Panc1 (cell line): ENCODE measurements at regions not wholly inside any gene's neighbourhood (a gene's known extent, or its start where the extent isn't known, plus 50 kb on each side); places are given as distances from the start of the nearest gene placed in this dataset.

Source experiments
- ATAC-seq: fragments of 200-7000 bp; cut with Tn5 transposase; 2 replicates; pipeline ENCODE4 v1.9.1; 2020; ENCODE audit warnings: mild to moderate bottlenecking, moderate library complexity
- BruUV-seq: library from RNA; stranded (reverse); fragments of 400-500 nt; replicated peaks from 2 replicates; lab custom pipeline; 2021; lab: Mats Ljungman, UMichigan
- CTCF ChIA-PET: fragments of 300-600 bp; sonication (Branson Sonifier 250); formaldehyde crosslinking; loops from one replicate; lab custom pipeline; 2022; ENCODE audit warnings: antibody characterized with exemption; lab: Charles Lee
- POLR2A ChIA-PET: fragments of 300-600 bp; sonication (Branson Sonifier 250); formaldehyde crosslinking; loops from one replicate; lab custom pipeline; 2022; ENCODE audit warnings: antibody characterized with exemption; lab: Charles Lee
- DNase-seq: peaks from one replicate; pipeline ENCODE4 v3.0.0-alpha.2; 2010; ENCODE audit warnings: low read depth, low spot score
- H3K27ac ChIP-seq: 2 replicates; pipeline ENCODE4 v1.5.1; 2011; ENCODE audit warnings: mild to moderate bottlenecking, low read length, inconsistent platforms
- H3K27me3 ChIP-seq: fragments of 200-500 bp; sonication (Bioruptor generic); 2 replicates; pipeline ENCODE4 v1.6.0; 2014; ENCODE audit warnings: low read length, inconsistent platforms; ENCODE audit not compliant: control insufficient read depth, insufficient read depth
- H3K36me3 ChIP-seq: fragments of 200-500 bp; sonication (Bioruptor generic); 2 replicates; pipeline ENCODE4 v1.5.1; 2014; ENCODE audit warnings: inconsistent platforms, mild to moderate bottlenecking, low read length, moderate library complexity; ENCODE audit not compliant: control insufficient read depth, insufficient read depth
- H3K4me1 ChIP-seq: 2 replicates; pipeline ENCODE4 v1.5.1; 2011; ENCODE audit warnings: inconsistent platforms, mild to moderate bottlenecking, low read length, moderate library complexity; ENCODE audit not compliant: control insufficient read depth, insufficient read depth
- H3K4me3 ChIP-seq, 2 experiments: 2 replicates each; pipeline ENCODE4 v1.5.1; 2011 to 2012; ENCODE audit warnings: low read depth in 2 of 2, low read length in 2 of 2, mild to moderate bottlenecking in 2 of 2, inconsistent platforms in 1 of 2, moderate library complexity in 1 of 2
- H3K9me3 ChIP-seq: fragments of 200-500 bp; sonication (Bioruptor generic); 2 replicates; pipeline ENCODE4 v1.5.1; 2014; ENCODE audit warnings: low read depth, mild to moderate bottlenecking, inconsistent platforms, low read length, moderate library complexity; ENCODE audit not compliant: control insufficient read depth, insufficient read depth
- CTCF ChIP-seq: fragments of 450-650 bp; IDR thresholded peaks from 2 replicates; pipeline ENCODE4 v1.5.1; 2017; ENCODE audit warnings: mild to moderate bottlenecking
- POLR2AphosphoS5 ChIP-seq: IDR thresholded peaks from 2 replicates; pipeline ENCODE4 v1.6.1; 2012; ENCODE audit warnings: mild to moderate bottlenecking, low read depth, low read length, moderate library complexity
- SIN3A ChIP-seq: IDR thresholded peaks from 2 replicates; pipeline ENCODE4 v1.6.1; 2012; ENCODE audit warnings: low read depth, mild to moderate bottlenecking, low read length, moderate library complexity, borderline replicate concordance; ENCODE audit not compliant: insufficient read depth
- TCF7L2 ChIP-seq: IDR thresholded peaks from 2 replicates; pipeline ENCODE4 v1.6.1; 2011; ENCODE audit warnings: mild to moderate bottlenecking, low read depth, low read length, inconsistent platforms
- in situ Hi-C: cut with HindIII; loops from 2 replicates; pipeline ENCODE4 v1.10.0; 2016; ENCODE audit warnings: low sequenced_read_pairs, low pct_unique_long_range_greater_than_20kb
- intact Hi-C: fragments of 100-400 bp; cut with micrococcal nuclease; formaldehyde crosslinking; loops from one replicate; pipeline ENCODE4 v1.10.0; 2022; ENCODE audit not compliant: unreplicated experiment
- TF ChIP-seq, protein P1 (sequence below), 2 experiments: IDR thresholded peaks; 2 replicates each; pipeline ENCODE4 v1.6.1; 2011 to 2012; ENCODE audit warnings: low read depth in 2 of 2, control low read depth in 1 of 2, low read length in 1 of 2, mild to moderate bottlenecking in 1 of 2, moderate library complexity in 1 of 2; ENCODE audit not compliant: insufficient read depth in 1 of 2

DNA sequence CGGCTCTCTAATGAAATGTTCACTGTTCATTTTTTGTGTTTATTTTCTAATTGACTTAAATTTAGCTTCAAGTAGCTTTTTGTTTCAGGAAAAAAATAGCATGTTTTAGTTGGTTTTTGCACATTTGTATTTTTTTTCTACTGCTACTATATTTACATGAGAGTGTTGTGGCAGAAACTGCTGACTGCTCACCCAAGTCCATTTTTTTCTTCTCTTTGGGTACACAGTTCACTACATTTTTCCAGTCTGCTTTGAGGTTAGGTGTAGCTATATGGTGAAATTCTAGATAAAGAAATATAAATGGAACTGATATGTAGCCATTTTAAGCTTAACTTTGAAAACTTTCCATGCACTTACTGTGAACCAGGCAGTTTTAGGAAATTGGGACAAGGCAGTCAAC, 216.7 kb upstream of the C11orf87 start:
- in situ Hi-C loops (no loop called here), intact Hi-C loops (no loop called here)
- Histone ChIP-seq H3K27me3 (no peaks in the 10 kb centered on the region), H3K27ac (no peak overlapping the region), H3K9me3 (no peaks in the 10 kb centered on the region), H3K4me1 (no peaks in the 10 kb centered on the region), H3K4me3 (no peak overlapping the region), H3K36me3 (no peaks in the 10 kb centered on the region)
- DNase-seq (no peak), ATAC-seq (no peak)
- ChIA-PET POLR2A (interaction anchor here (0.7 kb wide), 1 partner anchor 142 kb away, joined by 3 read pairs; no protein-coding TSS in a partner anchor), CTCF (no interaction called here)
- TF ChIP-seq CTCF: no peak
- TF ChIP-seq, protein P1, sequence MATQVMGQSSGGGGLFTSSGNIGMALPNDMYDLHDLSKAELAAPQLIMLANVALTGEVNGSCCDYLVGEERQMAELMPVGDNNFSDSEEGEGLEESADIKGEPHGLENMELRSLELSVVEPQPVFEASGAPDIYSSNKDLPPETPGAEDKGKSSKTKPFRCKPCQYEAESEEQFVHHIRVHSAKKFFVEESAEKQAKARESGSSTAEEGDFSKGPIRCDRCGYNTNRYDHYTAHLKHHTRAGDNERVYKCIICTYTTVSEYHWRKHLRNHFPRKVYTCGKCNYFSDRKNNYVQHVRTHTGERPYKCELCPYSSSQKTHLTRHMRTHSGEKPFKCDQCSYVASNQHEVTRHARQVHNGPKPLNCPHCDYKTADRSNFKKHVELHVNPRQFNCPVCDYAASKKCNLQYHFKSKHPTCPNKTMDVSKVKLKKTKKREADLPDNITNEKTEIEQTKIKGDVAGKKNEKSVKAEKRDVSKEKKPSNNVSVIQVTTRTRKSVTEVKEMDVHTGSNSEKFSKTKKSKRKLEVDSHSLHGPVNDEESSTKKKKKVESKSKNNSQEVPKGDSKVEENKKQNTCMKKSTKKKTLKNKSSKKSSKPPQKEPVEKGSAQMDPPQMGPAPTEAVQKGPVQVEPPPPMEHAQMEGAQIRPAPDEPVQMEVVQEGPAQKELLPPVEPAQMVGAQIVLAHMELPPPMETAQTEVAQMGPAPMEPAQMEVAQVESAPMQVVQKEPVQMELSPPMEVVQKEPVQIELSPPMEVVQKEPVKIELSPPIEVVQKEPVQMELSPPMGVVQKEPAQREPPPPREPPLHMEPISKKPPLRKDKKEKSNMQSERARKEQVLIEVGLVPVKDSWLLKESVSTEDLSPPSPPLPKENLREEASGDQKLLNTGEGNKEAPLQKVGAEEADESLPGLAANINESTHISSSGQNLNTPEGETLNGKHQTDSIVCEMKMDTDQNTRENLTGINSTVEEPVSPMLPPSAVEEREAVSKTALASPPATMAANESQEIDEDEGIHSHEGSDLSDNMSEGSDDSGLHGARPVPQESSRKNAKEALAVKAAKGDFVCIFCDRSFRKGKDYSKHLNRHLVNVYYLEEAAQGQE (IDR thresholded peaks at IDR 0.05; ENCODE audit: insufficient read depth in 1 of 2, low read depth in 2 of 2, low read length in 1 of 2): no peak
- TF ChIP-seq TCF7L2: no peak
- TF ChIP-seq SIN3A: no peak
- no peak for TF ChIP-seq POLR2AphosphoS5
- BruUV-seq: no TSS peak

DNA sequence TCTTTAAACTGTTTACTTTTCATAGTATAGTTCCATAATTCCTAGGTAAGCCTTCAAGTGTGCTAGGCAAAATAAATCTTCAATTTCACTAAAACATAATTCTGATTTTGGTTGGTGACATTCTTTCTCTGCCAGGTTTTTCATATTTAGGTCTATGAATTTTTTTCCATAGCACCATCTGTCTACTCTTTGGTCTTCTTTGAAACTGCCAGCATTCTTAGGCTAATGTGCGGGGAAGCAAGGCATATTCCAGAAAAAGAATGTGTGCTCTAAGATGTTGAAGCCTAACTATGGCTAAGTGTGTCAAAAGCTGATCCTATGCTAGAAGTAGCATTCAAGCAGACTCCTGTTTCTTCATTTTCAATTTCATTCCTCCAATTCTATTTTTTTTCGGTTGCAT, 213.9 kb upstream of the C11orf87 start:
- H3K9me3 ChIP-seq: no peaks in the 10 kb centered on the region
- in situ Hi-C loops: no loop called here
- POLR2A ChIA-PET: no interaction called here
- TF ChIP-seq CTCF (no peak), POLR2AphosphoS5 (no peak), TCF7L2 (no peak)
- TF ChIP-seq, protein P1 (IDR thresholded peaks at IDR 0.05; ENCODE audit: insufficient read depth in 1 of 2, low read depth in 2 of 2, low read length in 1 of 2): no peak
- ATAC-seq: no peak
- DNase-seq: no peak
- H3K27ac ChIP-seq: no peak overlapping the region
- intact Hi-C loops: no loop called here
- no peaks in the 10 kb centered on the region for H3K4me1 ChIP-seq
- CTCF ChIA-PET: no interaction called here
- H3K36me3 ChIP-seq: no peaks in the 10 kb centered on the region
- no TSS peak for BruUV-seq
- no peaks in the 10 kb centered on the region for H3K27me3 ChIP-seq
- H3K4me3 ChIP-seq: no peak overlapping the region
